Activated T-helper 1 cell treated with anti-CD3 and anti-CD28 coated beads, Interleukin-12 subunit alpha, Interleukin-12 subunit beta, Interleukin-2, Interleukin-4 antibody, amounts not matched to agents 30 ng/mL and 10 ng/mL and 1 ng/mL, durations not matched to agents 14 hours and 24 hours and 36 hours (primary cell): ENCODE measurements at regions not wholly inside any gene's neighbourhood (a gene's known extent, or its start where the extent isn't known, plus 50 kb on each side); places are given as distances from the start of the nearest gene placed in this dataset.

Experiments
- DNase-seq: peaks from one replicate; pipeline ENCODE4 v3.0.0; 2021; ENCODE audit warnings: low spot score
- H3K27ac Mint-ChIP-seq: one replicate; pipeline ENCODE4 v1.8.0; 2021; ENCODE audit warnings: mild to moderate bottlenecking, mixed read lengths
- H3K27me3 Mint-ChIP-seq: one replicate; pipeline ENCODE4 v1.8.0; 2022; ENCODE audit warnings: mild to moderate bottlenecking, moderate library complexity, mixed read lengths; ENCODE audit not compliant: insufficient read depth
- H3K36me3 Mint-ChIP-seq: one replicate; pipeline ENCODE4 v1.8.0; 2021; ENCODE audit warnings: low read depth, mixed read lengths
- H3K4me1 Mint-ChIP-seq: one replicate; pipeline ENCODE4 v1.8.0; 2021; ENCODE audit warnings: low read depth, mixed read lengths
- H3K4me3 Mint-ChIP-seq: one replicate; pipeline ENCODE4 v1.8.0; 2021; ENCODE audit warnings: mild to moderate bottlenecking, moderate library complexity, mixed read lengths
- H3K9me3 Mint-ChIP-seq: one replicate; pipeline ENCODE4 v1.8.0; 2021; ENCODE audit warnings: mixed read lengths
- intact Hi-C: fragments of 100-400 bp; cut with micrococcal nuclease; formaldehyde crosslinking; loops from one replicate; pipeline ENCODE4 v1.15.1; 2024

- Mint-ChIP-seq H3K4me3 (no peak overlapping the region), H3K9me3 (no peaks in the 10 kb centered on the region), H3K4me1 (no peaks in the 10 kb centered on the region), H3K27me3 (peaks cover 3% of the 10 kb centered on the region), H3K27ac (no peak overlapping the region), H3K36me3 (no peaks in the 10 kb centered on the region)
- no peak for DNase-seq
- intact Hi-C loops, result no loop called here
Measured at GRCh38 chr11:71076525-71077304, 175.7 kb downstream of the SHANK2 start.

GRCh38 chr11:71075871-71076420 is 176.4 kb downstream of the SHANK2 start:
- intact Hi-C loops, result no loop called here
- H3K27ac Mint-ChIP-seq, result no peak overlapping the region

GRCh38 chr11:71075116-71075720 is 177.2 kb downstream of the SHANK2 start:
- Mint-ChIP-seq H3K4me3 (no peak overlapping the region), H3K9me3 (no peaks in the 10 kb centered on the region), H3K27me3 (no peaks in the 10 kb centered on the region), H3K4me1 (no peaks in the 10 kb centered on the region), H3K36me3 (no peaks in the 10 kb centered on the region), H3K27ac (no peak overlapping the region)
- DNase-seq, result no peak
- intact Hi-C loops, result no loop called here

More at GRCh38 chr11:71075871-71076420, 176.4 kb downstream of the SHANK2 start:
- Mint-ChIP-seq H3K27me3 (peaks cover 3% of the 10 kb centered on the region), H3K9me3 (no peaks in the 10 kb centered on the region), H3K4me1 (no peaks in the 10 kb centered on the region), H3K36me3 (no peaks in the 10 kb centered on the region), H3K4me3 (no peak overlapping the region)
- DNase-seq, result no peak

GRCh38 chr11:71071736-71072509 is 180.5 kb downstream of the SHANK2 start:
- no peaks in the 10 kb centered on the region for H3K9me3 Mint-ChIP-seq
- no peak for DNase-seq
- intact Hi-C loops, result no loop called here
- H3K27ac Mint-ChIP-seq, result no peak overlapping the region
- H3K4me3 Mint-ChIP-seq, result no peak overlapping the region
- H3K36me3 Mint-ChIP-seq, result no peaks in the 10 kb centered on the region
- no peaks in the 10 kb centered on the region for H3K4me1 Mint-ChIP-seq
- no peaks in the 10 kb centered on the region for H3K27me3 Mint-ChIP-seq

DNA sequence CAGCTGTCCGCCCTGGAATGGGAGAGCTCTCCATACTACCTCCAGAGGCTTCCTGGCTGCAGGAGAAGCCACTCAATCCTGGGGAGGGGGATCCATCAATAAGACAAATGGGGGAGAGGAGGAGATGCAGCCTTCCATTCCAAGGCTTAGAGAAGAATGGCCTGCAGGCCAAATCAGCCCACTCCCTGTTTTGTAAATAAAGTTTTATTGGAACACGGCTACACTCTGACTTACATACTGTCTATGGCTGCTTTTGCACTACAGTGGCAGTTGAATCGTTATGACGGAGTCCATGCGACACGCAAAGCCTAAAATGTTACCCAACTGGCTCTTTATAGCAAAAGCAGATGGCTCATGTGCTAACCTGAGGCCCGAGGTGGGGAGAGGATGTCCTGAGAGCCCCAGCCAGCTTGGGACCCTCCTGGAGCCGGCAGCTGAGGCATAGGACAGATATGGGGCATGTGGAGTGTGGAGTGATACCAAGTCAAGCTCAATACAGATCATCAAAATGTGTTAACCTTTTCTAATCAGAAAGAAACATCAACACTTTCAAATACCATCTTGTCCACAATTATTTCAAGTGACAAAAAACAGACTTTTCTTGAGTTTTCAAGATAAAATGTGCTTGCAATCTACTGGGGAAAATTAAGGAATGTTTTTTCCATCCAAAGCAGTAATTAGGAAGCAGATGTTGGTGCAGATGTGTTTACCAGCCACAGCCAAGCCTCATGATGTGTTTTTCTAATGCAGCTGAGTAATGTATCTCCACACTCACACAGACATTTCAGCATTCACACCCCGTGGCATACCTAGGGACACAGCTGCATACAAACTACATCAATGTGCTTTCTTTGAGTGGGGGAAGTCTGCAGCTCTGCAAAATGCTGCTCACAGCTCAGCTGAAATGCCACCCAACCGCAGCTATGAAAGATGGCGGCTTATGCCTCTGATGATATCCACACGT is 181.6 kb downstream of the SHANK2 start:
- H3K4me3 Mint-ChIP-seq, result no peak overlapping the region
- no peak for DNase-seq
- H3K9me3 Mint-ChIP-seq, result no peaks in the 10 kb centered on the region
- no peaks in the 10 kb centered on the region for H3K36me3 Mint-ChIP-seq
- no peaks in the 10 kb centered on the region for H3K27me3 Mint-ChIP-seq
- intact Hi-C loops, result no loop called here
- H3K27ac Mint-ChIP-seq, result no peak overlapping the region
- H3K4me1 Mint-ChIP-seq, result no peaks in the 10 kb centered on the region

DNA sequence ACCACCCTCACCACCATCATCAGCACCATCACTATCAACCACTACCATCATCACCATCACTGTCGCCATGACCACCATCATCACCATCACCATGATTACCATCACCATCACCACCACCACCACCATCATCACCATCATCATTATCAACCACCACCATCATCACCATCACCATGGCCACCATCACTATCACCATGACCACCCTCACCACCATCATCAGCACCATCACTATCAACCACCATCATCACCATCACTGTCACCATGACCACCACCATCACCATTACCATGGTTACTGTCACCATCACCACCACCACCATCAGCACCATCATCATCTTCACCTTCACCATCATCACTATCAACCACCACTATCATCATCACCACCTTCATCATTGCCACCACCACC is 183.4 kb downstream of the SHANK2 start:
- no peak overlapping the region for H3K4me3 Mint-ChIP-seq
- no peaks in the 10 kb centered on the region for H3K36me3 Mint-ChIP-seq
- no peaks in the 10 kb centered on the region for H3K9me3 Mint-ChIP-seq
- no peak overlapping the region for H3K27ac Mint-ChIP-seq
- no peaks in the 10 kb centered on the region for H3K4me1 Mint-ChIP-seq
- no peak for DNase-seq
- H3K27me3 Mint-ChIP-seq, result no peaks in the 10 kb centered on the region
- intact Hi-C loops, result no loop called here

GRCh38 chr11:71067753-71068152 is 184.6 kb downstream of the SHANK2 start:
- Mint-ChIP-seq H3K4me3 (no peak overlapping the region), H3K9me3 (no peaks in the 10 kb centered on the region), H3K27me3 (no peaks in the 10 kb centered on the region), H3K4me1 (no peaks in the 10 kb centered on the region), H3K27ac (no peak overlapping the region), H3K36me3 (no peaks in the 10 kb centered on the region)
- intact Hi-C loops, result no loop called here
- no peak for DNase-seq

- Mint-ChIP-seq H3K27ac (no peak overlapping the region), H3K4me3 (no peak overlapping the region), H3K36me3 (no peaks in the 10 kb centered on the region), H3K27me3 (no peaks in the 10 kb centered on the region), H3K4me1 (no peaks in the 10 kb centered on the region), H3K9me3 (no peaks in the 10 kb centered on the region)
- intact Hi-C loops, result no loop called here
- no peak for DNase-seq
Measured at GRCh38 chr11:71066311-71066710, 186.1 kb downstream of the SHANK2 start.

DNA sequence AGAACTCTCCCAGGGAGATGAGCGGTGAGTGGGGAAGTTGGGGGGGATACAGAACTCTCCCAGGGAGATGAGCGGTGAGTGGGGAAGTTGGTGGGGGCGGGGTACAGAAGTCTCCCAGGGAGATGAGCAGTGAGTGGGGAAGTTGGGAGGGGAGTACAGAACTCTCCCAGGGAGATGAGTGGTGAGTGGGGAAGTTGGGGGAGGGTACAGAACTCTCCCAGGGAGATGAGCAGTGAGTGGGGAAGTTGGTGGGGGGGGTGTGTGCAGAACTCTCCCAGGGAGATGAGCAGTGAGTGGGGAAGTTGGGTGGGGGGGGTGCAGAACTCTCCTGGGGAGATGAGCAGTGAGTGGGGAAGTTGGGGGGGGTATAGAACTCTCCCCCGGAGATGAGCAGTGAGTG is 186.5 kb downstream of the SHANK2 start:
- Mint-ChIP-seq H3K4me3 (no peak overlapping the region), H3K4me1 (no peaks in the 10 kb centered on the region), H3K27ac (no peak overlapping the region), H3K9me3 (no peaks in the 10 kb centered on the region), H3K27me3 (no peaks in the 10 kb centered on the region), H3K36me3 (no peaks in the 10 kb centered on the region)
- intact Hi-C loops, result no loop called here
- DNase-seq, result no peak

DNA sequence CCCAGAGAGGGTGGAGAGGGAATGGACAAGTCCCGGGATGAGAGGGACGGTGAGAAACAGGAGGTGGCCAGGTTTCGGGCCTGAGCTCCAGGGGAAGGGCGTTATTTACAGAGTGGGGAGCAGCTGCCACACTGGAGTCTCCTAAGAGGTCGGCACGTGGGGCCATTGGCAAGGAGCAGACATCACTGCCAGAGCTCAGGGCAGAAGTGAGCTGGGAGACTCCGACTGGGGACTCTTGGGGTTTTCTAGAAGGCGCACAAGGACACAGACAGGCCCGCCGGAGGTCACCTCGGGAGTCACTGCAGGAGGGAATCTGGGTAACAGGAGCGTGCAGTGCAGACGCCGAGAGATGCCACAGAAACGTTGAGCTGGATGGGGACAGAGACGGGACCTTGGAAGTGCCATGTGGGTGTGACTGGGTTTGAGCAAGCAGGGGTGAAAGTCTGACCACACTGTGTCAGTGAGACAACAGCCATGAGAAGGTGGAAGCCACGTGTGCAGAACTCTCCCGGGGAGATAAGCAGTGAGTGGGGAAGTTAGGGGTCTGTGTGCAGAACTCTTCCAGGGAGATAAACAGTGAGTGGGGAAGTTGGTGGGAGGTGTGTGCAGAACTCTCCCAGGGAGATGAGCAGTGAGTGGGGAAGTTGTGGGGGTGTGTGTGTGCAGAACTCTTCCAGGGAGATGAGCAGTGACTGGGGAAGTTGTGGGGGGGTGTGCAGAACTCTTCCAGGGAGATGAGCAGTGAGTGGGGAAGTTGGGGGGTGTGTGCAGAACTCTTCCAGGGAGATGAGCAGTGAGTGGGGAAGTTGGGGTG is 187.5 kb downstream of the SHANK2 start:
- no peaks in the 10 kb centered on the region for H3K36me3 Mint-ChIP-seq
- H3K9me3 Mint-ChIP-seq, result no peaks in the 10 kb centered on the region
- H3K4me3 Mint-ChIP-seq, result no peak overlapping the region
- no peaks in the 10 kb centered on the region for H3K27me3 Mint-ChIP-seq
- no peaks in the 10 kb centered on the region for H3K4me1 Mint-ChIP-seq
- no peak for DNase-seq
- H3K27ac Mint-ChIP-seq, result no peak overlapping the region
- intact Hi-C loops, result no loop called here

DNA sequence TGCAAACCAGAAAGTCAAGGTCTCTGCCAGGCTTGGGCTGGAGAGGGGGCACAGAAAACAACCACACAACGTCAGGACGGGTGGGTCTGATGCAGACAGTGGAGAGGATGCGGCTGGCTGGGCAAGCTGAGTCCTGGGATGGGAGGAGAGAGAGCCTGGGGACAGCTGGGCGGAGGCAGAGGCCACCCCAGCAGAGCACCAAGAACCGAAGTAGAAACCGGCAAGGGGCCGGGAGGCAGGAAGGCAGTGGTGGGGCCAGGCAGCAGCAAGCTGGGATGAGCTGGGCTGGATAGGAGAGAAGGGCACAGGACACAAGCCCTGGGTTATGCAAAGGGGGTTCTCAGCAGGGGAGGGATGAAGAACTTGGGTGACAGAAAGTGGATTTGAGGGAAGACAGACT is 188.2 kb downstream of the SHANK2 start:
- Mint-ChIP-seq H3K36me3 (no peaks in the 10 kb centered on the region), H3K4me3 (no peak overlapping the region), H3K9me3 (no peaks in the 10 kb centered on the region), H3K4me1 (no peaks in the 10 kb centered on the region), H3K27ac (no peak overlapping the region), H3K27me3 (no peaks in the 10 kb centered on the region)
- no peak for DNase-seq
- intact Hi-C loops, result no loop called here

DNA sequence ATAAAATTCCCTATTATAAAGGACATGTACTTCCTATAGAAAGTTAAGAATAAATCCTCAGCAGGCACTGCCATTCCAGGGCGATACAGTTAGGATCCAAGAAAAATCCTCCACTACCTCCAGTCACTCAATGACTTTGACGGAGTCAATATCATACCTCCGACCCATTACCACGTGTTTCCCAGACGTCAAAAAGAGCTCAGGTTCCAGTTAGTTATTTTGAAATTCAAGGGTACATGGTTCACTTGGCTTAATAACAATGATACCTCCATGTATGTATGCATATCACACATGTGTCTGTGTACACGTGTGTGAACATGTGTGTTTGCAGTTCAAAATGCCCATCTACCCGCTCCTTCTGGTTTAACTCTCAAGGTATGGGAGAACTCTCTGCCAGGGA is 189.2 kb downstream of the SHANK2 start:
- Mint-ChIP-seq H3K9me3 (no peaks in the 10 kb centered on the region), H3K27me3 (no peaks in the 10 kb centered on the region), H3K4me3 (no peak overlapping the region), H3K36me3 (no peaks in the 10 kb centered on the region), H3K27ac (no peak overlapping the region), H3K4me1 (no peaks in the 10 kb centered on the region)
- intact Hi-C loops, result no loop called here
- DNase-seq, result no peak
